K562 (cell line): ENCODE measurements at regions not wholly inside any gene's neighbourhood (a gene's known extent, or its start where the extent isn't known, plus 50 kb on each side); places are given as distances from the start of the nearest gene placed in this dataset.

Experiments used
- BDP1 ChIP-seq: IDR thresholded peaks from 3 replicates; pipeline ENCODE4 v1.6.1; 2011; ENCODE audit not compliant: insufficient read length, insufficient read depth
- BHLHE40 ChIP-seq: IDR thresholded peaks from 2 replicates; pipeline ENCODE4 v1.6.1; 2011; ENCODE audit warnings: low read length, improper control_type of control experiment
- CTCF ChIP-seq, 3 experiments: IDR thresholded peaks in 2 of 3; conservative IDR thresholded peaks in 1 of 3; 2 replicates each; pipeline ENCODE4 v1.5.1; 2011 to 2012; ENCODE audit warnings: low read length in 3 of 3, mild to moderate bottlenecking in 3 of 3, control low read depth in 2 of 3, improper control_type of control experiment in 1 of 3, inconsistent platforms in 1 of 3, low read depth in 1 of 3, mixed read lengths in 1 of 3, moderate library complexity in 1 of 3; ENCODE audit not compliant: insufficient read depth in 2 of 3
- EP300 ChIP-seq: IDR thresholded peaks from 2 replicates; pipeline ENCODE4 v1.6.1; 2012; ENCODE audit warnings: low read length, improper control_type of control experiment
- ETS1 ChIP-seq: conservative IDR thresholded peaks from 2 replicates; pipeline ENCODE4 v1.6.1; 2011; ENCODE audit warnings: low read depth, mild to moderate bottlenecking, low read length; ENCODE audit not compliant: control insufficient read depth
- HMGXB4 ChIP-seq: sonication (generic); formaldehyde crosslinking; IDR thresholded peaks from 2 replicates; pipeline ENCODE4 v1.8.1; 2023; ENCODE audit warnings: mild to moderate bottlenecking, missing genetic modification reagents
- LEF1 ChIP-seq: fragments of 450-650 bp; IDR thresholded peaks from 2 replicates; pipeline ENCODE4 v1.6.1; 2016; ENCODE audit warnings: mild to moderate bottlenecking
- MAFK ChIP-seq: IDR thresholded peaks from 2 replicates; pipeline ENCODE4 v1.6.1; 2011; ENCODE audit warnings: low read length, improper control_type of control experiment
- MTA3 ChIP-seq: fragments of 450-650 bp; formaldehyde crosslinking; IDR thresholded peaks from 2 replicates; pipeline ENCODE4 v1.6.1; 2017; ENCODE audit warnings: mild to moderate bottlenecking, borderline replicate concordance
- SIN3A ChIP-seq, 2 experiments: fragments of 150-350 bp in 1 of 2; IDR thresholded peaks; 2 replicates each; pipeline ENCODE4 v1.6.1; 2011 to 2016; ENCODE audit warnings: borderline replicate concordance in 2 of 2, low read depth in 2 of 2, low read length in 2 of 2, mild to moderate bottlenecking in 2 of 2, moderate library complexity in 2 of 2; ENCODE audit not compliant: control insufficient read depth in 1 of 2
- TEAD2 ChIP-seq: fragments of 450-650 bp; IDR thresholded peaks from 2 replicates; pipeline ENCODE4 v1.6.1; 2016; ENCODE audit warnings: missing genetic modification characterization, control low read depth, missing compliant biosample characterization
- ZFP1 ChIP-seq: fragments of 450-650 bp; formaldehyde crosslinking; IDR thresholded peaks from 2 replicates; pipeline ENCODE4 v1.4.0; 2020; ENCODE audit warnings: mild to moderate bottlenecking, mixed read lengths
- ZNF318 ChIP-seq, 2 experiments: fragments of 450-650 bp; IDR thresholded peaks; 2 replicates each; pipeline ENCODE4 v1.6.1; 2016; ENCODE audit warnings: mild to moderate bottlenecking in 2 of 2, borderline replicate concordance in 1 of 2, low read depth in 1 of 2, moderate library complexity in 1 of 2

- TF ChIP-seq BHLHE40 (no peak), ZFP1 (CRISPR knock-in tag) (no peak), CTCF (IDR thresholded peaks at IDR 0.05 in 2 of 3, conservative IDR thresholded peaks at IDR 0.05 in 1 of 3; ENCODE audit: insufficient read depth in 2 of 3, low read depth in 1 of 3, low read length in 3 of 3) (no peak), EP300 (no peak), MAFK (no peak), ETS1 (no peak), MTA3 (no peak), TEAD2 (tag) (no peak), HMGXB4 (CRISPR knock-in tag) (no peak), BDP1 (no peak), ZNF318 (IDR thresholded peaks at IDR 0.05; ENCODE audit: borderline replicate concordance in 1 of 2, low read depth in 1 of 2) (no peak), LEF1 (no peak), SIN3A (IDR thresholded peaks at IDR 0.05; ENCODE audit: borderline replicate concordance in 2 of 2, control insufficient read depth in 1 of 2, low read depth in 2 of 2, low read length in 2 of 2) (no peak)
Observed at GRCh38 chr12:92417373-92417772, 271.7 kb upstream of the BTG1 start.
